ENCODE measurements at regions not wholly inside any gene's neighbourhood (a gene's known extent, or its start where the extent isn't known, plus 50 kb on each side); places are given as distances from the start of the nearest gene placed in this dataset.
"Not testable (repeated sequence)": the region's sequence is repeated elsewhere in the genome, so short reads cannot be mapped to it uniquely, and the experiment has no call there.

- no peak for DNase-seq (ENCODE audit: low read depth in 2 of 2)
Observed at GRCh38 chr2:241957276-241957675, 87.7 kb downstream of the RTP5 start.

- no peak for DNase-seq (ENCODE audit: low read depth in 2 of 2)
Observed at GRCh38 chr2:241958818-241959545, 89.5 kb downstream of the RTP5 start.

- DNase-seq (ENCODE audit: low read depth in 2 of 2), result no peak
Observed at GRCh38 chr2:241959751-241960269, 90.3 kb downstream of the RTP5 start.

GRCh38 chr2:241961454-241961853 is 91.9 kb downstream of the RTP5 start:
- DNase-seq (ENCODE audit: low read depth in 2 of 2), result no peak

- DNase-seq (ENCODE audit: low read depth in 2 of 2), result no peak
Observed at GRCh38 chr2:241964133-241964532, 94.6 kb downstream of the RTP5 start.

- DNase-seq (ENCODE audit: low read depth in 2 of 2), result peak; percentile 51 to 74
Observed at GRCh38 chr2:241965931-241966412, 96.4 kb downstream of the RTP5 start.

GRCh38 chr2:241966647-241967466 is 97.3 kb downstream of the RTP5 start:
- DNase-seq (ENCODE audit: low read depth in 2 of 2), result no peak

- DNase-seq (ENCODE audit: low read depth in 2 of 2), result no peak
Observed at GRCh38 chr2:241967467-241968144, 98.1 kb downstream of the RTP5 start.

GRCh38 chr2:241968417-241968816 is 98.9 kb downstream of the RTP5 start:
- no peak for DNase-seq (ENCODE audit: low read depth in 2 of 2)

GRCh38 chr2:241969182-241969581 is 99.7 kb downstream of the RTP5 start:
- DNase-seq (ENCODE audit: low read depth in 2 of 2), result not testable (repeated sequence)

GRCh38 chr2:241970716-241971115 is 101.2 kb downstream of the RTP5 start:
- DNase-seq (ENCODE audit: low read depth in 2 of 2), result no peak

GRCh38 chr2:241974096-241974495 is 104.6 kb downstream of the RTP5 start:
- no peak for DNase-seq (ENCODE audit: low read depth in 2 of 2)

GRCh38 chr2:241974851-241975592 is 105.5 kb downstream of the RTP5 start:
- DNase-seq (ENCODE audit: low read depth in 2 of 2), result no peak

GRCh38 chr2:241975593-241976284 is 106.2 kb downstream of the RTP5 start:
- no peak for DNase-seq (ENCODE audit: low read depth in 2 of 2)

- DNase-seq (ENCODE audit: low read depth in 2 of 2), result no peak
Observed at GRCh38 chr2:241976296-241976695, 106.8 kb downstream of the RTP5 start.

GRCh38 chr2:241977557-241978300 is 108.2 kb downstream of the RTP5 start:
- no peak for DNase-seq (ENCODE audit: low read depth in 2 of 2)

- no peak for DNase-seq (ENCODE audit: low read depth in 2 of 2)
Observed at GRCh38 chr2:241978670-241979069, 109.1 kb downstream of the RTP5 start.

- DNase-seq (ENCODE audit: low read depth in 2 of 2), result no peak
Observed at GRCh38 chr2:241980193-241980592, 110.7 kb downstream of the RTP5 start.

- no peak for DNase-seq (ENCODE audit: low read depth in 2 of 2)
Observed at GRCh38 chr2:241981076-241981700, 111.7 kb downstream of the RTP5 start.
